H1 (cell line): ENCODE measurements at regions not wholly inside any gene's neighbourhood (a gene's known extent, or its start where the extent isn't known, plus 50 kb on each side); places are given as distances from the start of the nearest gene placed in this dataset.

ENCODE experiments used
- TF ChIP-seq, protein P1 (sequence below): fragments of 300-600 bp; sonication (generic); IDR thresholded peaks from 2 replicates; pipeline ENCODE4 v1.7.1; 2012; ENCODE audit warnings: low read length, moderate library complexity, mild to moderate bottlenecking, inconsistent platforms; ENCODE audit not compliant: insufficient replicate concordance

DNA sequence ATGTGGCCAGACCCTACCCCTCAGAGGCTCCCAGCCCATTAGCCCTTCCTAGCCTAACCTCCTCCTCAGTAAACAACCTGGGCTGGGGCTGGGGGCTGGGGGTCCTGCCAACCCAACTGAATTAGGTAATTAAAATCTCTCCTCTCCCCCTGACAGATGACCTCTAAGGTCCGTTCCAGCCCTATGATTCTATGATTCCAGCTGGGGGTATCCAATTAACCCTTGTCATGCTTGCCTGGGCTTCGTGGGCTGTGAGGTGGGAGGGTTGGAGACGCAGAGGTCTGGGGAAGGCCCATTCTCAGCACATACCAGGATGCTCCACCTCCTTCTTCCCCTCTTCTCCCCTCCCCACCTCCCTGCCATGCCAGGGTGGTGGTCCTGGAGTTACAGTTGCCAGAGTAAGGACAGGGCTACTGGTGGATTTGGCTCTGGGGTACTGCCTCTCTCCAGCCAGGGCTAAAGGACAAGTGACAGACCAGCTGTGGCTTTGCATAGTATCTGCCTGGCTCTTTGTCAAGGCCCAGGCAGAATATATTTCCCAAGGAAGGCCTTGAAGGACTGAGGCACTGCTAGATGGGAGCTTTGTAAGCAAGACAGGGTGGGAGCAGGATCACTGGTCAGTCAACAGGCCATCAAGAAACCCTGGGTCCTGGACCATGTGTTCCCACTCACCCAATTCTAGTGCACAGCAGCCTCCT lies 82.1 kb downstream of the EFNB1 start (continued):
- TF ChIP-seq, protein P1, sequence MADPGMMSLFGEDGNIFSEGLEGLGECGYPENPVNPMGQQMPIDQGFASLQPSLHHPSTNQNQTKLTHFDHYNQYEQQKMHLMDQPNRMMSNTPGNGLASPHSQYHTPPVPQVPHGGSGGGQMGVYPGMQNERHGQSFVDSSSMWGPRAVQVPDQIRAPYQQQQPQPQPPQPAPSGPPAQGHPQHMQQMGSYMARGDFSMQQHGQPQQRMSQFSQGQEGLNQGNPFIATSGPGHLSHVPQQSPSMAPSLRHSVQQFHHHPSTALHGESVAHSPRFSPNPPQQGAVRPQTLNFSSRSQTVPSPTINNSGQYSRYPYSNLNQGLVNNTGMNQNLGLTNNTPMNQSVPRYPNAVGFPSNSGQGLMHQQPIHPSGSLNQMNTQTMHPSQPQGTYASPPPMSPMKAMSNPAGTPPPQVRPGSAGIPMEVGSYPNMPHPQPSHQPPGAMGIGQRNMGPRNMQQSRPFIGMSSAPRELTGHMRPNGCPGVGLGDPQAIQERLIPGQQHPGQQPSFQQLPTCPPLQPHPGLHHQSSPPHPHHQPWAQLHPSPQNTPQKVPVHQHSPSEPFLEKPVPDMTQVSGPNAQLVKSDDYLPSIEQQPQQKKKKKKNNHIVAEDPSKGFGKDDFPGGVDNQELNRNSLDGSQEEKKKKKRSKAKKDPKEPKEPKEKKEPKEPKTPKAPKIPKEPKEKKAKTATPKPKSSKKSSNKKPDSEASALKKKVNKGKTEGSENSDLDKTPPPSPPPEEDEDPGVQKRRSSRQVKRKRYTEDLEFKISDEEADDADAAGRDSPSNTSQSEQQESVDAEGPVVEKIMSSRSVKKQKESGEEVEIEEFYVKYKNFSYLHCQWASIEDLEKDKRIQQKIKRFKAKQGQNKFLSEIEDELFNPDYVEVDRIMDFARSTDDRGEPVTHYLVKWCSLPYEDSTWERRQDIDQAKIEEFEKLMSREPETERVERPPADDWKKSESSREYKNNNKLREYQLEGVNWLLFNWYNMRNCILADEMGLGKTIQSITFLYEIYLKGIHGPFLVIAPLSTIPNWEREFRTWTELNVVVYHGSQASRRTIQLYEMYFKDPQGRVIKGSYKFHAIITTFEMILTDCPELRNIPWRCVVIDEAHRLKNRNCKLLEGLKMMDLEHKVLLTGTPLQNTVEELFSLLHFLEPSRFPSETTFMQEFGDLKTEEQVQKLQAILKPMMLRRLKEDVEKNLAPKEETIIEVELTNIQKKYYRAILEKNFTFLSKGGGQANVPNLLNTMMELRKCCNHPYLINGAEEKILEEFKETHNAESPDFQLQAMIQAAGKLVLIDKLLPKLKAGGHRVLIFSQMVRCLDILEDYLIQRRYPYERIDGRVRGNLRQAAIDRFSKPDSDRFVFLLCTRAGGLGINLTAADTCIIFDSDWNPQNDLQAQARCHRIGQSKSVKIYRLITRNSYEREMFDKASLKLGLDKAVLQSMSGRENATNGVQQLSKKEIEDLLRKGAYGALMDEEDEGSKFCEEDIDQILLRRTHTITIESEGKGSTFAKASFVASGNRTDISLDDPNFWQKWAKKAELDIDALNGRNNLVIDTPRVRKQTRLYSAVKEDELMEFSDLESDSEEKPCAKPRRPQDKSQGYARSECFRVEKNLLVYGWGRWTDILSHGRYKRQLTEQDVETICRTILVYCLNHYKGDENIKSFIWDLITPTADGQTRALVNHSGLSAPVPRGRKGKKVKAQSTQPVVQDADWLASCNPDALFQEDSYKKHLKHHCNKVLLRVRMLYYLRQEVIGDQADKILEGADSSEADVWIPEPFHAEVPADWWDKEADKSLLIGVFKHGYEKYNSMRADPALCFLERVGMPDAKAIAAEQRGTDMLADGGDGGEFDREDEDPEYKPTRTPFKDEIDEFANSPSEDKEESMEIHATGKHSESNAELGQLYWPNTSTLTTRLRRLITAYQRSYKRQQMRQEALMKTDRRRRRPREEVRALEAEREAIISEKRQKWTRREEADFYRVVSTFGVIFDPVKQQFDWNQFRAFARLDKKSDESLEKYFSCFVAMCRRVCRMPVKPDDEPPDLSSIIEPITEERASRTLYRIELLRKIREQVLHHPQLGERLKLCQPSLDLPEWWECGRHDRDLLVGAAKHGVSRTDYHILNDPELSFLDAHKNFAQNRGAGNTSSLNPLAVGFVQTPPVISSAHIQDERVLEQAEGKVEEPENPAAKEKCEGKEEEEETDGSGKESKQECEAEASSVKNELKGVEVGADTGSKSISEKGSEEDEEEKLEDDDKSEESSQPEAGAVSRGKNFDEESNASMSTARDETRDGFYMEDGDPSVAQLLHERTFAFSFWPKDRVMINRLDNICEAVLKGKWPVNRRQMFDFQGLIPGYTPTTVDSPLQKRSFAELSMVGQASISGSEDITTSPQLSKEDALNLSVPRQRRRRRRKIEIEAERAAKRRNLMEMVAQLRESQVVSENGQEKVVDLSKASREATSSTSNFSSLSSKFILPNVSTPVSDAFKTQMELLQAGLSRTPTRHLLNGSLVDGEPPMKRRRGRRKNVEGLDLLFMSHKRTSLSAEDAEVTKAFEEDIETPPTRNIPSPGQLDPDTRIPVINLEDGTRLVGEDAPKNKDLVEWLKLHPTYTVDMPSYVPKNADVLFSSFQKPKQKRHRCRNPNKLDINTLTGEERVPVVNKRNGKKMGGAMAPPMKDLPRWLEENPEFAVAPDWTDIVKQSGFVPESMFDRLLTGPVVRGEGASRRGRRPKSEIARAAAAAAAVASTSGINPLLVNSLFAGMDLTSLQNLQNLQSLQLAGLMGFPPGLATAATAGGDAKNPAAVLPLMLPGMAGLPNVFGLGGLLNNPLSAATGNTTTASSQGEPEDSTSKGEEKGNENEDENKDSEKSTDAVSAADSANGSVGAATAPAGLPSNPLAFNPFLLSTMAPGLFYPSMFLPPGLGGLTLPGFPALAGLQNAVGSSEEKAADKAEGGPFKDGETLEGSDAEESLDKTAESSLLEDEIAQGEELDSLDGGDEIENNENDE = no peak
